Chondrocyte (in vitro differentiated cells): ENCODE measurements at regions not wholly inside any gene's neighbourhood (a gene's known extent, or its start where the extent isn't known, plus 50 kb on each side); places are given as distances from the start of the nearest gene placed in this dataset.

Source experiments
- DNase-seq: peaks from one replicate; pipeline ENCODE4 v3.0.0; 2021; ENCODE audit warnings: mixed read lengths, low spot score
- H3K27ac Mint-ChIP-seq: one replicate; pipeline ENCODE4 v1.8.0; 2021; ENCODE audit warnings: mild to moderate bottlenecking, moderate library complexity, mixed read lengths; ENCODE audit not compliant: unreplicated experiment
- H3K27me3 Mint-ChIP-seq: 2 replicates; pipeline ENCODE4 v1.8.0; 2021; ENCODE audit warnings: low read depth, mixed read lengths
- H3K36me3 Mint-ChIP-seq: 2 replicates; pipeline ENCODE4 v1.8.0; 2021; ENCODE audit warnings: low read depth, mixed read lengths
- H3K4me1 Mint-ChIP-seq: 2 replicates; pipeline ENCODE4 v1.8.0; 2021; ENCODE audit warnings: low read depth, mild to moderate bottlenecking, mixed read lengths
- H3K4me3 Mint-ChIP-seq: one replicate; pipeline ENCODE4 v1.8.0; 2021; ENCODE audit warnings: mild to moderate bottlenecking, moderate library complexity, mixed read lengths; ENCODE audit not compliant: unreplicated experiment
- H3K9me3 Mint-ChIP-seq: 2 replicates; pipeline ENCODE4 v1.8.0; 2021; ENCODE audit warnings: low read depth, mixed read lengths
- TF ChIP-seq, protein P1 (sequence below): fragments of 200-600 bp; sonication (generic); IDR thresholded peaks from 2 replicates; pipeline ENCODE4 v1.5.0; 2021; ENCODE audit warnings: antibody characterized with exemption, mild to moderate bottlenecking, moderate library complexity

DNA sequence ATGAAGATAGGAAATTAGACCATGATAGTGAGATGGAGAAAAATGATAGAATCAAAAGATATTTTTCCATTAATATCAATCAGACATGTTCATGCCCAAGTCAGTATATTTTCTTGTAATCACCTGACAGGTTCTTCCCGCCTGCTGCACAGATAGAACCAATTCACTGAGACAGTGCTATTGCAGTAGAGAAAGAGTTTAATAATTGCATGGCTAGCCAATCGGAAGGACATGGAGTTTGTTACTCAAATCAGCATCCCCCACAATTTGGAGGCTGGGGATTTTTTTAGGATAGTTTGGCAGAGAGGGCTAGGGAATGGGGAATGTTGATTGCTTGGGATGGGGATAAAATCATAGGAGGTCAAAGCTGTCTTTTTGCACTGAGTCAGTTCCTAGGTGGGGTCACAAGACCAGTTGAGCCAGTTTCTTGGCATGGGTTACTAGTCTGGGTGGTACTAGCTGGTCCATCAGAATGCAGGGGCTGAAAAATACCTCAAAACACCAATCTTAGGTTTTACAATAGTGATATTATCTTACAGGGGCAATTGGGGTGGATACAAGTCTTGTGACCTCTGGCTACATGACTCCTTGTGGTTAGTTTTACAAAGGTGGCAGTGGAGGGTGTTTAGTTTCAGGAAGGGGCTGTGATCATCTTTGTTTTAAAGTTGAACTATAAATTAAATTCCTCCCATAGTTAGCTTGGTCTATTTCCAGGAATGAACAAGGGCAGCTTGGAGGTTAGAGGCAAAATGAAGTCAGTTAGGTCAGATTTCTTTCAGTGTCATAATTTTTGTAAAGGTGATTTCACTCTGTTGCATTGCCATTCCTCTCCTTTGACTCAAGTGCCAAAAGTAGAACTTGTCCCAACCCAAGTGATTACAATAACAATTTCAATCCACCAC lies 100.3 kb upstream of the PDE5A start:
- Mint-ChIP-seq H3K4me1 (peaks cover 93% of the 10 kb centered on the region), H3K36me3 (peaks cover 3% of the 10 kb centered on the region), H3K27me3 (no peaks in the 10 kb centered on the region), H3K4me3 (no peak overlapping the region), H3K27ac (peak overlapping the region; percentile 94), H3K9me3 (peaks cover 8% of the 10 kb centered on the region)
- no peak for DNase-seq
- TF ChIP-seq, protein P1, sequence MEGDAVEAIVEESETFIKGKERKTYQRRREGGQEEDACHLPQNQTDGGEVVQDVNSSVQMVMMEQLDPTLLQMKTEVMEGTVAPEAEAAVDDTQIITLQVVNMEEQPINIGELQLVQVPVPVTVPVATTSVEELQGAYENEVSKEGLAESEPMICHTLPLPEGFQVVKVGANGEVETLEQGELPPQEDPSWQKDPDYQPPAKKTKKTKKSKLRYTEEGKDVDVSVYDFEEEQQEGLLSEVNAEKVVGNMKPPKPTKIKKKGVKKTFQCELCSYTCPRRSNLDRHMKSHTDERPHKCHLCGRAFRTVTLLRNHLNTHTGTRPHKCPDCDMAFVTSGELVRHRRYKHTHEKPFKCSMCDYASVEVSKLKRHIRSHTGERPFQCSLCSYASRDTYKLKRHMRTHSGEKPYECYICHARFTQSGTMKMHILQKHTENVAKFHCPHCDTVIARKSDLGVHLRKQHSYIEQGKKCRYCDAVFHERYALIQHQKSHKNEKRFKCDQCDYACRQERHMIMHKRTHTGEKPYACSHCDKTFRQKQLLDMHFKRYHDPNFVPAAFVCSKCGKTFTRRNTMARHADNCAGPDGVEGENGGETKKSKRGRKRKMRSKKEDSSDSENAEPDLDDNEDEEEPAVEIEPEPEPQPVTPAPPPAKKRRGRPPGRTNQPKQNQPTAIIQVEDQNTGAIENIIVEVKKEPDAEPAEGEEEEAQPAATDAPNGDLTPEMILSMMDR, result no peak

DNA sequence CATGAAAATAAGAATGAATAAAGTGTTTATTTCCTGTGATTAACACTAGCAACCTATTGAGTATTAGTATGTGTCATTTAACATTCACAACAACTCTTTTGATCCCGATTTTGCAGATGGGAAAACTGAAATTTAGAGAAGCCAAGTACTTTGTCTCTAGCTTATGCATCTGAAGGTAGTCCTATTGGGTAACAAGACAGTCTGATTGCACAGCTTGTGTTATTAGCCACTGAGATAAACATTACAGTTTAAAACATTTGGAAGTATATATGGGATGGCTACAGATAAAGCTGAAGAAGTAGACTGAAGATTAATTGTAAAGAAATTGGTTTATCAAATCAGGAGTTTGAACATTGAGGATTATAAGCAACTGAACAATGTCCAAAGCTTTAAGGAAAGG lies 99.6 kb upstream of the PDE5A start:
- H3K27ac Mint-ChIP-seq, result peak overlapping the region; percentile 94
- H3K4me1 Mint-ChIP-seq, result peaks cover 85% of the 10 kb centered on the region
- no peaks in the 10 kb centered on the region for H3K27me3 Mint-ChIP-seq
- DNase-seq, result no peak
- H3K9me3 Mint-ChIP-seq, result peaks cover 8% of the 10 kb centered on the region
- H3K4me3 Mint-ChIP-seq, result no peak overlapping the region
- TF ChIP-seq, protein P1, result no peak
- H3K36me3 Mint-ChIP-seq, result peaks cover 3% of the 10 kb centered on the region

- peaks cover 3% of the 10 kb centered on the region for H3K36me3 Mint-ChIP-seq
- TF ChIP-seq, protein P1, result no peak
- DNase-seq, result no peak
- peak overlapping the region; percentile 79 for H3K27ac Mint-ChIP-seq
- H3K9me3 Mint-ChIP-seq, result peaks cover 8% of the 10 kb centered on the region
- H3K4me1 Mint-ChIP-seq, result peaks cover 68% of the 10 kb centered on the region
- no peak overlapping the region for H3K4me3 Mint-ChIP-seq
- H3K27me3 Mint-ChIP-seq, result no peaks in the 10 kb centered on the region
Observed at GRCh38 chr4:119726505-119726904, 97.9 kb upstream of the PDE5A start.

DNA sequence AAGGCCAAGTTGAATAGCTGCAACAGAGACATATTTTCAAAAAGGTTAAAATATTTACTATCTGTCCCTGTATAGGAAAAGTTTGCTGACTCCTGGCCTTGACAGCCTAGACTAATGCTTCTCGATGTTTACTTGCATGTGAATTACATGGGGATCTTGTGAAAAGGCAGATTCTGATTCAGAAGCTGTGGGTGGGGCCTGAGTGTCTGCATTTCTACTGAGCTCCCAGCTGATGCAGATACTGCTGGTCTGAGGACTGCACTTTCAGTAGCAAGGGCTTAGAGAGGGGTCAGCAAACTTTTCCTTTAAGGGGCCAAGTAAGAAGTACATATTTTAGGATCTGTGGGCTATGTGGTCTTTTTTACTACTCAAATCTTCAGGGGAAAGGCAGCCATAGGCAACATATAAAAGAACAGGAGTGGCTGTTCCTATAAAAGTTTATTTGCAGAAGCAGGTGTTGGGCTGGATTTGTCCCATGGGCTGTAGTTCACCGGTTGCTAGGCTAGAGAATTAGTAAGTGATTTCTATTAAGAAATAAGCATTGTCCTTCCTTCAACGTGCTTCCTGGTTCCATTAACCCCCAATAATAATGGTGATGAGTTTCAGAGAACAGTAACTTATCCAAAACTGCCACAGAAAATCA lies 97.2 kb upstream of the PDE5A start:
- peak overlapping the region; percentile 79 for H3K27ac Mint-ChIP-seq
- H3K9me3 Mint-ChIP-seq, result peaks cover 13% of the 10 kb centered on the region
- H3K4me3 Mint-ChIP-seq, result no peak overlapping the region
- DNase-seq, result no peak
- TF ChIP-seq, protein P1, result no peak
- peaks cover 4% of the 10 kb centered on the region for H3K36me3 Mint-ChIP-seq
- H3K27me3 Mint-ChIP-seq, result no peaks in the 10 kb centered on the region
- H3K4me1 Mint-ChIP-seq, result peaks cover 61% of the 10 kb centered on the region

DNA sequence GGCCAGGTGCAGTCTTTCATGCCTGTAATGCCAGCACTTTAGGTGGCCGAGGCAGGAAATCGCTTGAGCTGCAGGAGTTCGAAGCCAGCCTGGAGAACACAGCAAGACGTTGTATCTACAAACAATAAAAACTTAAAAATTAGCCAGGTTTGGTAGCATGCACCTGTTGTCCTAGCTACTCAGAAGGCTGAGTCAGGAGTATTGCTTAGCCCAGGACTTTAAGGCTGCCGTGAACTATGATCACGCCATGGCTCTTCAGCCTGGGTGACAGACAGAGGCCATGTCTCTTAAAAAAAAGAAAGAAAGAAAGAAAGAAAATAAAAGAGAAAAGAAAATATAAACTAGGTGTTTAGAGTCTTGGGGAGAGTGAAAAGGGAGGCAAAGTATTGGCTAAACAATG lies 96.4 kb upstream of the PDE5A start:
- H3K4me1 Mint-ChIP-seq, result peaks cover 53% of the 10 kb centered on the region
- no peak overlapping the region for H3K4me3 Mint-ChIP-seq
- H3K27ac Mint-ChIP-seq, result peak overlapping the region; percentile 36
- H3K27me3 Mint-ChIP-seq, result no peaks in the 10 kb centered on the region
- H3K9me3 Mint-ChIP-seq, result peaks cover 21% of the 10 kb centered on the region
- DNase-seq, result no peak
- TF ChIP-seq, protein P1, result no peak
- peaks cover 4% of the 10 kb centered on the region for H3K36me3 Mint-ChIP-seq
